NCI-H1417 (cell line): ENCODE measurements at regions not wholly inside any gene's neighbourhood (a gene's known extent, or its start where the extent isn't known, plus 50 kb on each side); places are given as distances from the start of the nearest gene placed in this dataset.

Experiments used
- DNase-seq, 3 experiments: peaks; one replicate each; lab custom pipeline; 2025; lab: John Stamatoyannopoulos, UW

GRCh38 chr1:218985424-218985984 is 188.2 kb upstream of the LYPLAL1 start:
- DNase-seq = peak in 2 of 3 experiments; percentile 9 to 71

GRCh38 chr1:218986816-218987215 is 186.9 kb upstream of the LYPLAL1 start:
- no peak for DNase-seq

GRCh38 chr1:218990019-218990418 is 183.7 kb upstream of the LYPLAL1 start:
- DNase-seq = no peak

GRCh38 chr1:218991089-218991488 is 182.6 kb upstream of the LYPLAL1 start:
- DNase-seq = peak in 2 of 3 experiments; percentile 2 to 63

GRCh38 chr1:218994615-218995014 is 179.1 kb upstream of the LYPLAL1 start:
- DNase-seq = no peak

GRCh38 chr1:218995091-218995665 is 178.5 kb upstream of the LYPLAL1 start:
- no peak for DNase-seq

- no peak for DNase-seq
These were observed 177.3 kb upstream of the LYPLAL1 start for GRCh38 chr1:218996362-218996761.

- no peak for DNase-seq
These were observed 173.7 kb upstream of the LYPLAL1 start for GRCh38 chr1:219000005-219000404.

GRCh38 chr1:219000631-219001030 is 173.0 kb upstream of the LYPLAL1 start:
- DNase-seq = no peak

- no peak for DNase-seq
These were observed 163.0 kb upstream of the LYPLAL1 start for GRCh38 chr1:219010720-219011119.

- no peak for DNase-seq
These were observed 153.3 kb upstream of the LYPLAL1 start for GRCh38 chr1:219020386-219020785.

GRCh38 chr1:219020846-219021245 is 152.8 kb upstream of the LYPLAL1 start:
- no peak for DNase-seq

GRCh38 chr1:219027146-219027673 is 146.5 kb upstream of the LYPLAL1 start:
- no peak for DNase-seq

- DNase-seq = no peak
These were observed 141.9 kb upstream of the LYPLAL1 start for GRCh38 chr1:219031809-219032208.

- DNase-seq = no peak
These were observed 135.3 kb upstream of the LYPLAL1 start for GRCh38 chr1:219038398-219038797.

- DNase-seq = peak in 1 of 3 experiments; percentile 1
These were observed 134.5 kb upstream of the LYPLAL1 start for GRCh38 chr1:219039017-219039681.

- DNase-seq = no peak
These were observed 134.0 kb upstream of the LYPLAL1 start for GRCh38 chr1:219039682-219040154.

- DNase-seq = no peak
These were observed 133.4 kb upstream of the LYPLAL1 start for GRCh38 chr1:219040291-219040690.

GRCh38 chr1:219041141-219041540 is 132.5 kb upstream of the LYPLAL1 start:
- no peak for DNase-seq

- no peak for DNase-seq
These were observed 131.9 kb upstream of the LYPLAL1 start for GRCh38 chr1:219041818-219042217.

- no peak for DNase-seq
These were observed 130.9 kb upstream of the LYPLAL1 start for GRCh38 chr1:219042769-219043168.

- DNase-seq = no peak
These were observed 128.4 kb upstream of the LYPLAL1 start for GRCh38 chr1:219045246-219045645.

GRCh38 chr1:219049501-219049900 is 124.2 kb upstream of the LYPLAL1 start:
- DNase-seq = no peak
